AG09319 (cell line): ENCODE measurements at regions not wholly inside any gene's neighbourhood (a gene's known extent, or its start where the extent isn't known, plus 50 kb on each side); places are given as distances from the start of the nearest gene placed in this dataset.

Experiments used
- DNase-seq: peaks from one replicate; pipeline ENCODE4 v3.0.0-alpha.2; 2010; ENCODE audit warnings: low read depth; ENCODE audit errors: extremely low read depth
- CTCF ChIP-seq: IDR thresholded peaks from 2 replicates; pipeline ENCODE4 v1.5.1; 2011; ENCODE audit warnings: low read depth, mild to moderate bottlenecking, inconsistent platforms, low read length, moderate library complexity

- no peak for DNase-seq
- no peak for TF ChIP-seq CTCF
These were observed 522.2 kb upstream of the NEGR1 start for GRCh38 chr1:72804541-72804940.

GRCh38 chr1:72781038-72781437 is 498.7 kb upstream of the NEGR1 start:
- no peak for TF ChIP-seq CTCF

GRCh38 chr1:72780212-72780611 is 497.9 kb upstream of the NEGR1 start:
- no peak for DNase-seq
- TF ChIP-seq CTCF: no peak

More at GRCh38 chr1:72781038-72781437, 498.7 kb upstream of the NEGR1 start:
- no peak for DNase-seq

- no peak for DNase-seq
These were observed 495.6 kb upstream of the NEGR1 start for GRCh38 chr1:72777918-72778317.

GRCh38 chr1:72763481-72763880 is 481.1 kb upstream of the NEGR1 start:
- TF ChIP-seq CTCF: no peak
- DNase-seq: no peak

More at GRCh38 chr1:72777918-72778317, 495.6 kb upstream of the NEGR1 start:
- TF ChIP-seq CTCF: no peak

GRCh38 chr1:72759486-72759885 is 477.1 kb upstream of the NEGR1 start:
- TF ChIP-seq CTCF: no peak
- no peak for DNase-seq

GRCh38 chr1:72757843-72758242 is 475.5 kb upstream of the NEGR1 start:
- TF ChIP-seq CTCF: no peak
- DNase-seq: no peak
